ENCODE measurements at regions not wholly inside any gene's neighbourhood (a gene's known extent, or its start where the extent isn't known, plus 50 kb on each side); places are given as distances from the start of the nearest gene placed in this dataset.

GRCh38 chr7:97659363-97660045 lies 72.4 kb upstream of the TAC1 start:
- TF ChIP-seq CTCF (IDR thresholded peaks at IDR 0.05; ENCODE audit: poor library complexity) (no peak), EZH2 (IDR thresholded peaks at IDR 0.05; ENCODE audit: borderline replicate concordance) (no peak)

All from hepatocyte (in vitro differentiated cells).